EH (cell line): ENCODE measurements at regions not wholly inside any gene's neighbourhood (a gene's known extent, or its start where the extent isn't known, plus 50 kb on each side); places are given as distances from the start of the nearest gene placed in this dataset.
A peak's percentile ranks its signal among the peaks of the same experiment; 100 is the strongest.

Experiments used
- DNase-seq: peaks from one replicate; pipeline ENCODE4 v3.0.0-alpha.2; 2015; ENCODE audit warnings: low read depth

DNA sequence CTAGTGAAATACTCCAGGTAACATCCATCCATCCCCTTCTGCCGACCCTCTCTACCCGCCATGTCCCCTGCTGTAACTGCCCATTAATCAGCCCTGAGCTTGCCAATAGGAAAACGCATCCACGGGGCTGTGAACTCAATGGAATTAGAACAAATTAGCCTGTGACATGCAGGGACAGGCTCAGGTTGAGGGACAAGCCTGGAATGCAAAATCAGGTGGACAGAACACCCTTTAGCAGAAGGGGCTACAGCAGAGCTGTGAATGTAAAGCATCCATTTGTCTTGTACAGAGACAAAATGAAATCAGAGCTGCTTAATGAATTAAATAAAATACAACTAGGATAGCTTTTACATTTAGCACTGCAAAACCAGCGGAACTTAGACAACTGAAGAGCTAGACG, 187.3 kb upstream of the SASH1 start:
- DNase-seq, result no peak

DNA sequence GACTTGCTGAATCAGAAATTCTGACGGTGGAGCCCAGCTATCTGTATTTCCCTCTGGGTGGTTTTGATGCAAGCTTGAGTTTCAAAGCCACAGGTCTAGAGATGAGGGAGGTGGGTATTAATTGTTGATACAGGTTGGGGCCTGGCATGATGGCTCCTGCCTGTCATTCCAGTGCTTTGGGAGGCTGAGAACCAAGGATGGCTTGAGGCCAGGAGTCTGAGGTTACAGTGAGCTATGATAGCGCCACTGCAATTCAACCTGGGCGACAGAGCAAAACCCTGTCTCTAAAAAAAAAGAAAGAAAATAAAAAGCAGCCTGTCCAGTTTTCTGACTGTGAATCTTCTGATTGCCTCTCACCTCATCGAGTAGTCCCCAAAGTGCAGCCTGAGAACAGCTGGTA, 184.8 kb upstream of the SASH1 start:
- no peak for DNase-seq

DNA sequence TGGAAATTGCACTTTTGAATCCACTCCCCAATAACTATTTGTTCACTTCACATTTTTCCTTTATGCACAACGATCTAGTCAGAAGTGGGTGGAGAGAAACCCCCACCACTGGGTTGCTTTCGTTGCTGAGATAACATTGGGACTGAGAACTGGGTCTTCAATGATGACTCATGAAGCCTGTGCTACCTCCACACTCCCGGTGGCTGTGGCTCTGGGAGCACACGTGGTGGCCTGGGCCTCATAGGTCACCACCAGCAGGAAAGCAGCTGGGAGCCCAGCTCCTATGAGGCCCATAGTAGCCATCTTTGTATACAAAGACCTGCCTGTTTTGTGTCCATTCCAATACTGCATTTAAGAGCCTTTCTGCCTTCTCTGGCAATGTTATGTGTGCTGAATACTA, 178.0 kb upstream of the SASH1 start:
- DNase-seq, result no peak

DNA sequence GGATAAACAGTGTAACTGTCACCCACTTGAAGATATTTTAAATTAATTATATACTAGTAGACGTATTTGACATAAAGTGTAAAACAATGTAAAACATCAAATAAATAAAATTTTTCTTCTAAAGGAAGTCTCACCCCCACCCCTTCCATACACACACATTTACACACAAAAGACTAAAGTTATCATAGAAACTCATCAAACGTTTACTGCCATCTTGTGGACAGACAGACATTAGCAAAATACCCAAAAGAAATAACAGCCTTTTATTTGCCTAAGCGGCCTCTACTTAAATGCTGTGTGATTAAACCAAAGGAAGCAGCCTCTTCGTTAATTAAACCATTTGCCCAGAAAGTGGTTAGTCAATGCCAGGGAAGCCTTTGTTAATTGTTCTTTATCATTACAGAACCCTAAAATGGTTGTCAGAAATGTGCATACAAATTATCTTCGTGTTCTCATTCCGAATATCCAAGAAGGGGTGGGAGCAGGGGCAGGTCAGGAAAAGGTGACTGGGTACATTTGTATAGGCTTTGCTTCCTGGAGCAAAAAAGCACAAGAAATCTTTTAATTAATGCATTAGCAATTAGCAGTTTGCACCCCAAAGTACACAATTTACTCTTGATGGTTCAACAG, 176.2 kb upstream of the SASH1 start:
- peak; percentile 71 for DNase-seq

GRCh38 chr6:148169706-148170105, 172.9 kb upstream of the SASH1 start:
- no peak for DNase-seq

GRCh38 chr6:148170286-148170685, 172.4 kb upstream of the SASH1 start:
- no peak for DNase-seq

GRCh38 chr6:148173548-148173947, 169.1 kb upstream of the SASH1 start:
- DNase-seq, result no peak

GRCh38 chr6:148175550-148176188, 167.0 kb upstream of the SASH1 start:
- peak; percentile 46 for DNase-seq

GRCh38 chr6:148177589-148178233, 164.9 kb upstream of the SASH1 start:
- peak; percentile 70 for DNase-seq

GRCh38 chr6:148179786-148180185, 162.9 kb upstream of the SASH1 start:
- DNase-seq, result peak; percentile 55

GRCh38 chr6:148182378-148182777, 160.3 kb upstream of the SASH1 start:
- no peak for DNase-seq

GRCh38 chr6:148183776-148184175, 158.9 kb upstream of the SASH1 start:
- DNase-seq, result no peak

DNA sequence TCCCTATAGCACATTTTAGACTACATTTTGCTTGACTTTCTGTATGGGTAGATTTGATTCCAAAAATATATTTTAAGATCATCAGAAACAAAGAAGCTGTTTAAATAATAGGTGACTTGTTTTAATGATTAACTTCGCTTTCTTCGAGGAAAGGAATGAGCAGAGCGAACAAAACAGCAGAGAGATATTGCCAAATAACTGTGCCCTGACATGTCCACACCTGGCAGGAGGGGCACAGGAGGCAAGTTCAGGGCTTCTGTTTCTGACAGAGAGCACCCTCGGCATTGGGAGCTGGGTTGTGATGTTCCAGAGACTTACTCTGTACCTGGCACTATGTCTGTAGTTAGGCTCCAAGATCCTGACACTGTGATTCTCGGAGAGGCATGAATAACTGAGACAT, 155.7 kb upstream of the SASH1 start:
- no peak for DNase-seq

DNA sequence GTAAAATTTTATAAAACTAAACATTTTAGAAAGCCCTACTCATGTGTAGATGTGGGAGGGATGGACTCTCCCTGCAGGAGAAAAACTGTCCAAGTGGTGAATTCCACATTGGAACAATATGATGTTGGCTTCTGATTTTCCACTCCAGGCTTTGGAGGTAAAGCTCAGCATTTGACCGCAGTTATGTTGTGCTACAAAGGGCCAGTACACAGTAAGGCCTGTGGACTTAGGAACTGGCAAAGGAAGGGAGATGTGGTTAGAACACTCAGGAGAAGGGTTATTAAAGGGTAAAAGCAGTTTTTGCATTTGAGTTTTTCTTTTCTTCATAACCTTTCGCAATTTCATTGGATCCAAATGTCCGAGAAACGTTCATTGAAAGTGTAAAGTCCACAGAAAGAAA, 150.3 kb upstream of the SASH1 start:
- peak; percentile 93 for DNase-seq

GRCh38 chr6:148193063-148193680, 149.5 kb upstream of the SASH1 start:
- DNase-seq, result peak; percentile 16

- no peak for DNase-seq
These were observed 147.1 kb upstream of the SASH1 start for GRCh38 chr6:148195511-148195910.

DNA sequence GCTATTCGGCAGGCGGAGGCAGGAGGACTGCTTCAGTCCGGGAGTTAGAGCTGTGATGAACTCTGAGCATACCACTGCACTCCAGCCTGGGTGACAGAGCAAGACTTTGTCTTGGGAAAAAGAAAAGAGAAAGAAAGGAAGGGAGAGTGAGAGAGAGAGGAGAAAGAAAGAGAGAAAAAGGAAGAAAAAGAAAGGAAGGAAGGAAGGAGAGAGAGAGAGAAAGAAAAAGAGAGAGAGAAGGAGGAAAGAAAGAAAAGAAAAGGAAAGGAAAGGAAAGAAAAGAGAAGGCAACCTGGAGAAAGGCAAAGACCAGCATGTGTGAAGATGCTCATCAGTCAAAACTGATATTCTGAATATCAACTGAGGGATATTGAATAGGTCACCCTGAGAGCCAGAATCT, 143.1 kb upstream of the SASH1 start:
- no peak for DNase-seq

GRCh38 chr6:148200293-148200692, 142.3 kb upstream of the SASH1 start:
- no peak for DNase-seq

DNA sequence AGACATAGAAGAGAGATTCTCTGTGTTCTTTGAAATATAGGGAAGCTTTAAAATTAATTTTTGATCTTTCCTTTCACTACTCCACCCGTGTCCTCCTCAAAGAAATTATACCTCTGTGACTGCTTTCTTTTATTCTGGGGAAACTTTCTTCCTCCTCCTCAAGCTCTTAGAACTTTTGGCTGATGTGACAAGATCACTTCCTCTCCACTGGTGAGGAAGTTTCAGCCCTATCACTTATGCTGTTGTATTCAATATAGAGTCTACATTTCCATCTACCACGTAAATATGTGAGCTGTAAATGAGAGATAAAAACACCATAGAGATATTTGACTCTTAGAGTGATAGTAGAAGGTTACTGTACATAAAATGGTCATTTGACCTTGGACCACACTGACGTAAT, 141.9 kb upstream of the SASH1 start:
- no peak for DNase-seq

DNA sequence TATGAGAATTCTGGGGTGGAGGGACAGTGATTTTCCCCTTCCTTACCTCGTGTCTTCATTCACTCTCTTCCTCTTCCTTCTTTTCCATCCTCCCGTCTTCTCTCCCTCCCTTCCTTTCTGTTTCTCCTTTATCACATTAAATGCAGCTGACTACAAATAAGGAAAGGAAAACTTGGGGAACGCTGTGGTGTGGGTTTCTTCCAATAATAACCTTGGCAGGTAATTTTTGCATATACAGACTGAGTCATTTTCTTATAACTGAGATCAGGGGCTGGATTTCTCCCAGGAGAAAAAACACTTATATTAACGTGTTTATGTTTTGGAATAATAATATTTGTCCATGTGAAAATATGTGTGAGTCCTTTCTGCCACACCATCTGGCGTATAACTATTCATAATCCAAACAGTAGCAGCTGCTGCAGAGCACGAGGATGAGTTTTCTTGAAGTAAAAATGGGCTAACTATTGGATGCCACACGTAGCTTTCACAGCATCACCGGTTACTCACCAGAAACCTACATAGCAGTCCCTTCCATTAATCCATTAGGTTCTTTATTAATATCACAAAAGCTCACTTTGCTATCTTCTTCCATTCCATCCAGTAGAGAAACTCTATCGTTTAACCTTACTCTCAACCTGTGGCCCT, 139.2 kb upstream of the SASH1 start:
- DNase-seq, result peak; percentile 49

DNA sequence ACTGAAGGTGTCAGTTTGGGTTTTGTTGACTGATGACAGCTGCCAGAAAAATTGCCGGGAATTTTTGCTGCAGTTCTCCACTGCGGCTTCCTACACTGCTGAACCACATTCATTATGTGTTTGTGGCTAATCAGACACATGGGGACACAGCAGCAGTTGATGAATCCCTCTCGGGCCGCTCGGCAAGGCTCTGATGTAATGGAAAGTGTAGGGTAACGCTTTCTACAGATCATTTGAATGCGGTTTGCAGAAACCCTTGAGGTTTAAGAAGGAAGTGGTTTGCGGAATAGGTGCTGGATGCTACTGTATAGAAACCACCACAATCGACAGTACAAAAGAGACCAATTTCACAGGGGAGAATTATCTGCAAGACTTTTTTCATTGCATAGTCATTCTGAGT, 138.7 kb upstream of the SASH1 start:
- DNase-seq, result peak; percentile 68

DNA sequence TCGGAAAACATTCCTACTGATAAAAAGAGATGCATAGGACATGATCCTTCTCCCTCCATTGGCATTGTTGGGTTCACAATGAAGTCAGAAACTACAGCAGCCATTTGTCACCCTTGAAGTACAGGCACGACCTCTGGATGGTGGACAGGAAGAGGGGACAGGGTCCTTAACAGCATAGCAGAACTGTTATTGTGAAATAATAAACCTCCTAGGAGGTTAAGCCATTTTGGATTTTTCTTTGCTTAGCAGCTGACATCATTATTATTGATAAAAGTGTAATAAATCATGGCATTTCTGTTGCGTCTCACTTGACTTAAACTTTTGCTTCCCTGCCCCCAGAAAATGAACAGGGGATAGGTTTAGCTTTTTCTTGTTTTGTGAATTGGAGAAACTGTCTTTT, 134.3 kb upstream of the SASH1 start:
- no peak for DNase-seq
